HG02623 (cell line): ENCODE measurements at regions not wholly inside any gene's neighbourhood (a gene's known extent, or its start where the extent isn't known, plus 50 kb on each side); places are given as distances from the start of the nearest gene placed in this dataset.
"Not testable (repeated sequence)": the region's sequence is repeated elsewhere in the genome, so short reads cannot be mapped to it uniquely, and the experiment has no call there.

Experiments
- ATAC-seq: cut with Tn5 transposase; IDR thresholded peaks from one replicate; pipeline ENCODE4 v1.9.1; 2021; ENCODE audit warnings: moderate library complexity; ENCODE audit not compliant: unreplicated experiment

- no peak for ATAC-seq
Observed at GRCh38 chr11:22037505-22037904, 155.4 kb upstream of the ANO5 start.

GRCh38 chr11:22041039-22041438, 151.8 kb upstream of the ANO5 start:
- no peak for ATAC-seq

- ATAC-seq: no peak
Observed at GRCh38 chr11:22042081-22042480, 150.8 kb upstream of the ANO5 start.

GRCh38 chr11:22044126-22044525, 148.8 kb upstream of the ANO5 start:
- no peak for ATAC-seq

- no peak for ATAC-seq
Observed at GRCh38 chr11:22049276-22049675, 143.6 kb upstream of the ANO5 start.

- no peak for ATAC-seq
Observed at GRCh38 chr11:22065472-22065871, 127.4 kb upstream of the ANO5 start.

GRCh38 chr11:22069844-22070243, 123.0 kb upstream of the ANO5 start:
- ATAC-seq: no peak

GRCh38 chr11:22076271-22076930, 116.5 kb upstream of the ANO5 start:
- no peak for ATAC-seq

DNA sequence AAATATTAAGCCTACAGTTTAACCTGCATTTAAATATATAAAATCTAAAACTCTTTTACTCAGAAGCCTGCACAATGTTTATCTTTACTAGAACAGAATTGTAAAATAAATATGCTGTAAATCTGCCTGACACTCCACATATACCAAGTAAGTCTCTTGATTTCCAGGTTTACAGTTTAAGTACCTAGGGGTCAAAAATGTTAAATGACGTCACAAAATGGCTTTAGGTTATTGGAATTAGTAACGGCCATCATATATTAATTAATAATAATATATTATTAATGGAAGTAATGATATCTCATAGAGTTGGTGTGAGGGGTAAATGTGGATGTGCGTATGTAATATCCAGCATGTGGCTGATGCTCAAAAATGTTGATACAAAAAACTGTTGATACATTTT, 114.8 kb upstream of the ANO5 start:
- ATAC-seq: no peak

DNA sequence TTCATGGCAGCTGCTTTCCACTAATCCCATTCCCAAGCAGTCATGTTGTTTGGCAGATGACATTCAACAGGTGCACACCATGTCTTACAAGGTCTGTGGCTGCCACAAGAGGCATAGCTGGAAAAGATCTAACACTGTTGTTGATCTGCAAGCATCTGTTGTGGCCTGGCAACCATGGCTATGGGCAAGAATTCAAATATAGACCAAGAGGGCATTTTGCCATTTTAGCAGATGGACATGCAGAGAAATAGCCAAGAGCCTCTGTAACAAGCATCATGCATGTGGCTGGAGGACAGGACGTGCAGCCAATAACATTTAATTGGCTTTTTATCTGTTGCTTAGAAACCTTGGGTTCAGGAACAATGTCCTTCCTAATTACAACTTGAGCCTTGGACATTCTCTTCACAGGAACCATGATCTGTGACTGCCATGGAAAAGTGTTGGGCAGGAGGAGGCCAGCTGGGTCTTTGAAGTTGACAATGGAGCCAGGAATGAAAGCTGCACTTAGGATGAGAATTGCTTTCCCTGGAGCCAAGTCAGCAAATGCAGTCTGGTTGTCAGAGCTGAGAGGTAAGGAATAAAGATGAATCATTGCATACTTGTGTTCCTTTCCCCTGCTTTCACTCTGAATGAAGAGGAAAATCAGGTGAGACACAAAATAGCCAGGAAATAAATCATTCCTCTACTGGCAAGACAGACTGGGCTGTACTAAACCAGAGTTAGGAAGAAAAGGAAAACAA, 113.6 kb upstream of the ANO5 start:
- no peak for ATAC-seq

DNA sequence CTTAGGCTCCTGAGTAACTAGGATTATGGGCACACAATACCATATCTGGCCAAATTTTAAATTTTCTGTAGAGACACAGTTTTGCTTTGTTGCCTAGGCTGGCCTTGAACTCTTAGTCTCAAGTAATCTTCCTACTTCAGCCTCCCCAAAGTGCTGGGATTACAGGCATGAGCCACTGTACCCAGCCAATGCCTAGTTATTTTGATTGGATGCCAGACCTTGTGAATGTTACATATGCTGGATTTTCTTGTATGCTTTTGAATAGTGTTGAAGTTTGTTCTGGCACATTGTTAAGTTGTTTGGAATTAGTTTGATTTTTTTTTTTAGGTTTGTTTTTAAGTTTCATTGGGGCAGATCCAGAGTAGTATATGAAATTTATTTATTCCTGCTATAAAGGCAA, 110.7 kb upstream of the ANO5 start:
- ATAC-seq: no peak

DNA sequence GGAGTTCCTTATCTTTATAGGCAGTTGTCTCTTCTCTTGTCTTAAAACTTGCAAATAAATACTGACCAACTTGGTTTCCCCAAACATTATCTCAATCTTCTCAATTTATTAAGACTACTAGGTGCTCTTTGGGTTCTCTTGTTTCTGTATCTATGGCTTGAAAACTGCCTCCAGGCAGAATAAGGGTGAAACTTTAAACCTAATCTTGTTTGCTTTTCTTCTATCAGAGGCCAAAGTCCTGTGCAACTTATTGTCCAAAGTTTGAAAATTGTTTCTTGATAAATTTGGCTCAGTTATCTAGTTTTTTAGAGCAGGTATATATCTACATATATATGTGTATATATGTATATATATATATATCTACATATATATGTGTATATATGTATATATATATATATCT, 110.1 kb upstream of the ANO5 start:
- ATAC-seq: no peak

DNA sequence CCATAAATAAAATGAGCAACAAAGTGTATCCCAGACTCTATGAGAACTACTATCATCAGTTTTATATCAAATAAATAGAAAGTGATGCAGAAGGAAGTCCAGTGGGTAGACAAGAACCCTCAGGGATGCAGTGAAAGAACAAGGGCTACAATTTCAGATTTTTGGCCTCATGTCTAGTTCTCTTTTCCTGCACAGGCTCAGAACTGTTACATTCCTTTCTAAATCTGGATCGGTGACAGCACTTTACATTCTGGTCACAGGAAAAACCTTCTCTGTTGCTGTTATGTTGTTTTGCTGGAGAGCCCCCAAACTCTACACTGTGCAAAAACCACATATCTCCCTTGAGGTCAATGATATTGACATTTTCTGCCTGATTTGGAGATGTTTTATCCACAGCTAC, 108.8 kb upstream of the ANO5 start:
- ATAC-seq: no peak

DNA sequence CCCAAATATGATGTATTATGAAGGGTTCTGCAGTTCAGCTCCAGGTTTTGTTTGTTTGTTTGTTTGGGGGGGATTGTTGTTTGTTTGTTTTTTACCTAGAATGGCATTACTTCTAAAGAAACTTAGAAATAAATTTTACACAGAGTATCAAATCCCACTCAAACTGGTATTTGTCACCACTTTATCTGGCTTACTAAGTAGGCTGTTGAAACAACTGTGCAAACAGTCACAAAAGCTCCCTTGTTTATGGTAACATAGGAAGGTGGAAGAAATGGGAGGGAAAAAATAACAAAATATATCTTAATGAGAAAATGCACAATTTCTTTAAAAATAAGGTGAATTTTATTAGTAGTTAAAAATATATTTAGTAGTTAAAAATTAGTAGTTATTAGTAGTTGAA, 108.3 kb upstream of the ANO5 start:
- ATAC-seq: no peak

GRCh38 chr11:22089609-22090008, 103.3 kb upstream of the ANO5 start:
- ATAC-seq: no peak

- no peak for ATAC-seq
Observed at GRCh38 chr11:22106566-22106965, 86.3 kb upstream of the ANO5 start.

DNA sequence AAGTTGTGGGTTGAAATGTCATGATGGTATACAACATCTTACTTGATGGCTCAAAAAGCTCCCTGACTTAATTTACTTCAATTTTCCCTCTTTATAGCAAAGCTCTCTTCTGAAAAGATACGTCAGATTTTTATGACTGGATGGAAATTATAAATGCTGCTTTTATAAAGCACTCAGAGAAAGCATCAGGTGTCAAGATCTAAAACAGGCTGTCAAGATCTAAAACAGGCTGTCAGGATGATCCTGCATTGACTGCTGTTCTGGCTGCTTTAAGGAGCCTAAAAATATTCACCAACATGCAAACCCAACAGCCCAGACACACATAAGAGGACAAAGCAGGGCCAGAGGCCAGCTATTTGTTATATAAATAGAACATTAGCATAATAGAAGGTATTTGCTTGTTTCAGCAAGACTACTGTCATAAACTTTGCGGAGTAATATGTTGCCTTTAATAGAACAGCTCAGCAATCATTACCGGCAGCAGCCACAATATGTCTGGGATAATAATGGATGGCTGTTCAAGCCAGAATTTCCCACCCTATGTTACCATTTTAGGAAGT, 77.3 kb upstream of the ANO5 start:
- ATAC-seq: no peak

- ATAC-seq: not testable (repeated sequence)
Observed at GRCh38 chr11:22127981-22128380, 64.9 kb upstream of the ANO5 start.

DNA sequence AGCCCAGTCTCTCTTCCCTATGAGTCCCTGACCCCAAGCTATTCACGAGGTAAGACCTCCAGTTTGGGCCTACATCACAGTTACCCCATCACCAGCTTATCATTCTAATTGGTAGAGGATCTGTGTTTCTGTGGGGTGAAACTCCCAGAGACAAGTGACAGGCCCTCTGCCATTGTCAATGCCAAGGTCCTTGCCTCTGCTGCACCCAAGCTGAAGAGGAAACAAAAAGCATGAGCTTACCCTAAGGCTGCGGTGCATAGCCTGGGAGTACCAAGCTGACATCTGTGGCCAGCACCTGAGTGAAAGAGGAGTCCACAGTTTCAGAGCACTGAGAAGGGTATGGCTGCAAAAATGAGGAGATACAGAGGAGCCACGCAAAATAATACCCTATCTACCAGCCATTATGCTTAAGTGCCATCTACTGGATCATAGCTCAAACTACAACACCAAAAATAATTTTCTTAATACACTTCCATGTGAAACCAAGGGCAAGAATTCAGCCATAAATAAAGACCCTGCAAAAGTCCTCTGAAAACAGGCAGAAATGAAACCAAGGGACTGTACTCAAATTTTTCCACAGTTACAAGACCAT, 62.3 kb upstream of the ANO5 start:
- ATAC-seq: no peak

- no peak for ATAC-seq
Observed at GRCh38 chr11:22133776-22134175, 59.1 kb upstream of the ANO5 start.

- no peak for ATAC-seq
Observed at GRCh38 chr11:22138264-22138663, 54.6 kb upstream of the ANO5 start.
